Ishikawa (cell line): ENCODE measurements at regions not wholly inside any gene's neighbourhood (a gene's known extent, or its start where the extent isn't known, plus 50 kb on each side); places are given as distances from the start of the nearest gene placed in this dataset.

Experiments
- EP300 ChIP-seq: IDR thresholded peaks from 2 replicates; pipeline ENCODE4 v1.6.1; 2012; ENCODE audit warnings: borderline replicate concordance
- NFIC ChIP-seq: IDR thresholded peaks from 2 replicates; pipeline ENCODE4 v1.6.1; 2012
- RAD21 ChIP-seq: IDR thresholded peaks from 2 replicates; pipeline ENCODE4 v1.6.1; 2012; ENCODE audit warnings: low read depth
- TAF1 ChIP-seq: IDR thresholded peaks from 2 replicates; pipeline ENCODE4 v1.6.1; 2012; ENCODE audit warnings: low read depth, mild to moderate bottlenecking

DNA sequence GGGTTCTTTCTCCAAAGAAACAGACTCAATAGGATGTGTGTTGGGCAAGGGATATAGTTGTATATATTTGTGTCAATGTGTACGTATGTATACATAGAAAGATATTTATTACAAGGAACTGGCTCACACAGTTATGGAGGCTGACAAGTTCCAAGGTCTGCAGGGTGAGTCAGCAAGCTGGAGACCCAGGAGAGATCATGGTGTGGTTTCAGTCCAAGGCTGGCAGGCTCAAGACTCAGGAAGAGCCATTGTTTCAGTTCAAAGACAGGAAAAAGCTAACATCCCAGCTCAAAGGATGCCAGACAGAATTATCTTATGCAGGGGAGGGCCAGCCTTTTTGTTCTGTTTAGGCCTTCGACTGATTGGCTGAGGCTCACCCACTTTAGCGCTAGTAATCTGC lies 89.9 kb upstream of the RALGAPA2 start:
- TF ChIP-seq EP300: no peak
- TF ChIP-seq TAF1: no peak
- no peak for TF ChIP-seq RAD21
- no peak for TF ChIP-seq NFIC
